Peyer's patch (tissue), 4 donors: ENCODE measurements at regions not wholly inside any gene's neighbourhood (a gene's known extent, or its start where the extent isn't known, plus 50 kb on each side); places are given as distances from the start of the nearest gene placed in this dataset.

Source experiments
- CTCF ChIP-seq, 6 experiments: fragments of 450-650 bp in 4 of 6; fragments of 200-600 bp in 2 of 6; sonication (generic) in 1 of 6; IDR thresholded peaks; one replicate each; pipeline ENCODE4 v1.5.1; 2017 to 2019; ENCODE audit warnings: antibody characterized with exemption in 6 of 6, mild to moderate bottlenecking in 3 of 6, moderate library complexity in 1 of 6
- POLR2A ChIP-seq, 2 donors: fragments of 450-650 bp; IDR thresholded peaks; one replicate each; pipeline ENCODE4 v1.5.1; 2017; ENCODE audit warnings: antibody characterized with exemption in 2 of 2, mild to moderate bottlenecking in 2 of 2, moderate library complexity in 2 of 2

- no peak for TF ChIP-seq POLR2A (IDR thresholded peaks at IDR 0.05)
- no peak for TF ChIP-seq CTCF (IDR thresholded peaks at IDR 0.05)
These were observed 321.9 kb upstream of the GIMD1 start for GRCh38 chr4:106690487-106690886.
